K562 (cell line): ENCODE measurements at regions not wholly inside any gene's neighbourhood (a gene's known extent, or its start where the extent isn't known, plus 50 kb on each side); places are given as distances from the start of the nearest gene placed in this dataset.

ENCODE experiments used
- ATAC-seq: fragments of 200-7000 bp; cut with Tn5 transposase; 3 replicates; pipeline ENCODE4 v1.9.1; 2020; ENCODE audit warnings: moderate library complexity
- BruUV-seq: library from RNA; stranded (reverse); fragments of 400-500 nt; replicated peaks from 2 replicates; lab custom pipeline; 2021; lab: Mats Ljungman, UMichigan
- CTCF ChIA-PET: fragments of 300-600 bp; formaldehyde crosslinking; extraction: SDS; loops from one replicate; lab custom pipeline; 2021; ENCODE audit warnings: low intra/inter-chr PET ratio; lab: Yijun Ruan, JAX
- POLR2A ChIA-PET: fragments of 300-600, 350-650 bp; sonication (Branson Sonifier 250); formaldehyde crosslinking; extraction: SDS; loops from one replicate; lab custom pipeline; 2021; ENCODE audit warnings: antibody characterized with exemption, inconsistent platforms; lab: Yijun Ruan, JAX
- DNase-seq, 4 experiments: peaks; one replicate each; pipeline versions ENCODE4 v3.0.0 to v3.0.0-alpha.2; 2011 to 2018; ENCODE audit warnings: low spot score in 3 of 4, mixed read lengths in 3 of 4; ENCODE audit errors: extremely low read depth in 1 of 4
- FAIRE-seq: peaks from 2 replicates; lab custom pipeline; 2011; peaks lifted over from hg19 to GRCh38; lab: Jason Lieb, UNC
- H2AFZ ChIP-seq: 2 replicates; pipeline ENCODE4 v1.6.0; 2011; ENCODE audit warnings: low read depth, low read length, control low read depth, inconsistent platforms
- H3K27ac ChIP-seq: fragments of 200-600 bp; 3 replicates; pipeline ENCODE4 v1.8.0; 2011; ENCODE audit warnings: low read depth, mild to moderate bottlenecking, control low read depth, inconsistent platforms, low read length, moderate library complexity, mixed read lengths; ENCODE audit errors: extremely low read depth
- H3K27me3 ChIP-seq, 2 experiments: fragments of 300-600 bp in 1 of 2; 2 replicates in 1 of 2; 3 replicates in 1 of 2; pipeline versions ENCODE4 v1.6.0 to v1.8.0; 2011; ENCODE audit warnings: inconsistent platforms in 2 of 2, low read length in 2 of 2, mild to moderate bottlenecking in 1 of 2, mixed read lengths in 1 of 2, moderate library complexity in 1 of 2; ENCODE audit not compliant: control insufficient read depth in 2 of 2, insufficient read depth in 2 of 2
- H3K36me3 ChIP-seq: fragments of 300-600 bp; 3 replicates; pipeline ENCODE4 v1.8.0; 2011; ENCODE audit warnings: mild to moderate bottlenecking, low read length, inconsistent platforms; ENCODE audit not compliant: control insufficient read depth, insufficient read depth
- H3K4me1 ChIP-seq, 2 experiments: fragments of 200-600 bp in 1 of 2; replicated peaks in 1 of 2; 2 replicates in 1 of 2; 3 replicates in 1 of 2; pipeline versions ENCODE4 v1.5.1 to v1.8.0; 2011; ENCODE audit warnings: inconsistent platforms in 2 of 2, low read length in 2 of 2, mild to moderate bottlenecking in 1 of 2, mixed read lengths in 1 of 2, moderate library complexity in 1 of 2; ENCODE audit not compliant: control insufficient read depth in 2 of 2, insufficient read depth in 2 of 2
- H3K4me2 ChIP-seq: 2 replicates; pipeline ENCODE4 v1.6.1; 2011; ENCODE audit warnings: low read length, control low read depth, inconsistent platforms, mixed read lengths; ENCODE audit not compliant: insufficient read depth
- H3K4me3 ChIP-seq: fragments of 200-600 bp; sonication (generic), shearing (Covaris generic); 2 replicates; pipeline ENCODE4 v1.5.1; 2016; ENCODE audit warnings: control low read depth, inconsistent platforms
- H3K79me2 ChIP-seq: fragments of 200-600 bp; 3 replicates; pipeline ENCODE4 v1.8.0; 2011; ENCODE audit warnings: low read length, inconsistent platforms; ENCODE audit not compliant: control insufficient read depth, insufficient read depth
- H3K9ac ChIP-seq, 2 experiments: 2 replicates each; pipeline versions ENCODE4 v1.6.0 to v1.6.1; 2011; ENCODE audit warnings: low read depth in 2 of 2, low read length in 2 of 2, control low read depth in 1 of 2, inconsistent platforms in 1 of 2, mild to moderate bottlenecking in 1 of 2, mixed read lengths in 1 of 2; ENCODE audit not compliant: insufficient read depth in 1 of 2
- H3K9me1 ChIP-seq: one replicate; pipeline ENCODE4 v1.6.0; 2011; ENCODE audit warnings: inconsistent platforms, mild to moderate bottlenecking, low read length, moderate library complexity; ENCODE audit not compliant: control insufficient read depth, insufficient read depth
- H3K9me3 ChIP-seq: replicated peaks from 2 replicates; pipeline ENCODE4 v1.5.1; 2011; ENCODE audit warnings: low read depth, low read length, inconsistent platforms; ENCODE audit not compliant: control insufficient read depth, insufficient read depth
- H4K20me1 ChIP-seq: replicated peaks from 2 replicates; pipeline ENCODE4 v1.6.1; 2011; ENCODE audit warnings: low read length, inconsistent platforms, mixed read lengths; ENCODE audit not compliant: control insufficient read depth, insufficient read depth
- CCAR2 ChIP-seq: fragments of 200-400 bp; formaldehyde crosslinking; IDR thresholded peaks from 2 replicates; pipeline ENCODE4 v1.6.1; 2017; ENCODE audit warnings: mild to moderate bottlenecking, low read depth, low read length
- CCNT2 ChIP-seq: IDR thresholded peaks from 2 replicates; pipeline ENCODE4 v1.6.1; 2011; ENCODE audit warnings: borderline replicate concordance, low read depth, mild to moderate bottlenecking, moderate library complexity, mixed read lengths, low read length; ENCODE audit not compliant: insufficient read length; ENCODE audit errors: extremely low read depth
- ERF ChIP-seq: fragments of 450-650 bp; formaldehyde crosslinking; IDR thresholded peaks from 2 replicates; pipeline ENCODE4 v1.4.0; 2020; ENCODE audit warnings: mild to moderate bottlenecking, mixed read lengths
- HMG20A ChIP-seq: fragments of 450-650 bp; formaldehyde crosslinking; conservative IDR thresholded peaks from 2 replicates; pipeline ENCODE4 v1.4.0; 2020; ENCODE audit warnings: mild to moderate bottlenecking, mixed read lengths
- IFI16 ChIP-seq: fragments of 250-450 bp; sonication (Bioruptor Pico); IDR thresholded peaks from 2 replicates; pipeline ENCODE4 v2.1.2; 2022; ENCODE audit warnings: mild to moderate bottlenecking, inconsistent platforms
- PHF8 ChIP-seq: fragments of 200-600 bp; sonication (generic); IDR thresholded peaks from 2 replicates; pipeline ENCODE4 v1.6.1; 2012; ENCODE audit warnings: mixed run types, mild to moderate bottlenecking, inconsistent platforms, low read length, moderate library complexity, borderline replicate concordance
- TFAM ChIP-seq: fragments of 250-450 bp; sonication (Bioruptor Pico); conservative IDR thresholded peaks from 2 replicates; pipeline ENCODE4 v1.5.0; 2021; ENCODE audit warnings: mild to moderate bottlenecking, moderate library complexity
- ZNF174 ChIP-seq: fragments of 250-450 bp; sonication (Bioruptor Pico); IDR thresholded peaks from 2 replicates; pipeline ENCODE4 v1.4.0; 2020; ENCODE audit warnings: mild to moderate bottlenecking
- ZNF24 ChIP-seq: fragments of 450-650 bp; IDR thresholded peaks from 2 replicates; pipeline ENCODE4 v1.6.1; 2016
- ZNF717 ChIP-seq: fragments of 250-450 bp; sonication (Bioruptor Pico); IDR thresholded peaks from 2 replicates; pipeline ENCODE4 v1.5.0; 2021
- ZNF79 ChIP-seq: fragments of 250-450 bp; sonication (Bioruptor Pico); IDR thresholded peaks from 2 replicates; pipeline ENCODE4 v1.4.0; 2020; ENCODE audit warnings: low read depth, mild to moderate bottlenecking, moderate library complexity
- WGBS: fragments of 100-300 bp; shearing (Covaris generic); methylation state at CpG from one replicate; pipeline ENCODE4 v1.1.6; 2016; ENCODE audit warnings: low coverage, mixed read lengths; ENCODE audit not compliant: insufficient coverage; ENCODE audit errors: missing lambda C conversion rate; 5-methylcytosine and 5-hydroxymethylcytosine counted together
- in situ Hi-C: fragments of 300-500 bp; cut with MboI; formaldehyde crosslinking; loops from 4 replicates; pipeline ENCODE4 v1.15.0; 2018; ENCODE audit warnings: inconsistent platforms, mixed read lengths
- intact Hi-C: fragments of 100-400 bp; cut with micrococcal nuclease; formaldehyde crosslinking; loops from 2 replicates; pipeline ENCODE4 v1.14.2; 2022

DNA sequence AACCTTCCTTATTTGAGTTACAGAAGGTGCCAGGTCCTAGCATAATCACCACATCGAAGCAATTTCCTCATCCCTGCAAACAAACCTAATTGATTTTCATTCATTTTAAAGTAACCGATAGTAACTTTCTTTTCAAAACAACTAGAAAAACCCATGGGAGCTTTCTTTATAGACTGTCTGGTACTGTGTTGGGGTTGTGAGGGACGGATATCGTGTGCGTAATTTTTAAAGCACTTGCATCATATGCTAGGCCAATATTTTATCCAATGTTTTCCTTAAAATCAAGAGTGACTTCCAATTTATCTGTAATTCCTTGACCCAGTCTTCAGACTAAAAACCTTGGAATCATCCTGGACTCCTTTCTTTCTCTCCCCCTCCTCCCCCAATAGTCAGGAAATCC, 271.5 kb upstream of the SESN3 start:
- DNase-seq (no peak), ATAC-seq (no peak), FAIRE-seq (no peak)
- Histone ChIP-seq H3K27me3 (no peaks in the 10 kb centered on the region; a peak in 2 of 5 replicates), H3K9ac (no peak overlapping the region), H3K4me2 (no peak overlapping the region), H3K9me1 (no peaks in the 10 kb centered on the region), H3K4me3 (no peak overlapping the region), H3K79me2 (no peaks in the 10 kb centered on the region), H3K9me3 (no peaks in the 10 kb centered on the region), H3K4me1 (peaks cover 0 to 9% of the 10 kb centered on the region in 2 experiments; a peak in 1 of 5 replicates), H3K36me3 (no peaks in the 10 kb centered on the region), H4K20me1 (no peaks in the 10 kb centered on the region), H2AFZ (no peak overlapping the region), H3K27ac (no peak overlapping the region)
- TF ChIP-seq ZNF717 (CRISPR knock-in tag) (no peak), PHF8 (no peak), HMG20A (CRISPR knock-in tag) (no peak), ZNF79 (CRISPR knock-in tag) (no peak), IFI16 (CRISPR knock-in tag) (no peak), CCAR2 (no peak), ZNF24 (no peak), ZNF174 (no peak), TFAM (CRISPR knock-in tag) (no peak), CCNT2 (no peak), ERF (CRISPR knock-in tag) (no peak)
- BruUV-seq = no TSS peak
- POLR2A ChIA-PET = interaction anchor here (1.3 kb wide), 1 partner anchor 9 kb away, joined by 7 read pairs; no protein-coding TSS in a partner anchor
- 20% methylated on average over 5 of the region's 5 CpGs for WGBS
- CTCF ChIA-PET = no interaction called here
- intact Hi-C loops = no loop called here
- in situ Hi-C loops = no loop called here
